PFSK-1 (cell line): ENCODE measurements at regions not wholly inside any gene's neighbourhood (a gene's known extent, or its start where the extent isn't known, plus 50 kb on each side); places are given as distances from the start of the nearest gene placed in this dataset.

ENCODE experiments used
- FOXP2 ChIP-seq: optimal IDR thresholded peaks from 2 replicates; pipeline ENCODE3; 2011; ENCODE audit warnings: borderline replicate concordance, control low read depth, inconsistent platforms; ENCODE audit not compliant: insufficient read depth; ENCODE audit errors: extremely low read length, extremely low read depth
- POLR2AphosphoS5 ChIP-seq: IDR thresholded peaks from 2 replicates; pipeline ENCODE4 v1.6.1; 2012; ENCODE audit warnings: low read depth, mild to moderate bottlenecking, control low read depth, low read length, moderate library complexity
- SIN3A ChIP-seq: IDR thresholded peaks from 2 replicates; pipeline ENCODE4 v1.6.1; 2012; ENCODE audit warnings: mild to moderate bottlenecking, low read length, moderate library complexity, borderline replicate concordance; ENCODE audit not compliant: insufficient read depth
- TAF1 ChIP-seq: IDR thresholded peaks from 2 replicates; pipeline ENCODE4 v1.6.1; 2012; ENCODE audit warnings: low read length, control low read depth, borderline replicate concordance; ENCODE audit not compliant: insufficient read depth
- TF ChIP-seq, protein P1 (sequence below), 2 experiments: IDR thresholded peaks; 2 replicates each; pipeline versions ENCODE4 v1.6.1 to v1.8.0; 2011 to 2012; ENCODE audit warnings: low read depth in 2 of 2, low read length in 2 of 2, control low read depth in 1 of 2, inconsistent platforms in 1 of 2, mild to moderate bottlenecking in 1 of 2, moderate library complexity in 1 of 2; ENCODE audit not compliant: insufficient read depth in 1 of 2

DNA sequence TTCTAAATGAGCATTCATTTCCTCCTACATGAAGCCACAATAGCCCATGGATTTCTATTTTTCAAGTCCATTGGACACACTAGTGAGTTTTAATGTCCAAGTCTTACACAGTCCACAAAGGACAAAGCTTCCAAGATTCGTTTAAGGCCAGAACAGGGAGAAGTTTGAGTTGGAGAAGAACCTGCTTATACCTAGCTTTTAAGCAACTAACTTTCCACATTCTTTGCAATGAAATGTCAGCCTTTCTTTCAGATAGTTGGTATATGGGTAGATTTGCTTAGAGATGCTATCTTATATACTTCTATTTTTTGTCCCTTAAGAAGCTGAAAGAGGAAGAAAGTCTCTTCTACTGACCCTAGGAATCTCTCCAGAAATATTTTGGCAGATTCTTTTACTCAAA is 66.1 kb upstream of the NPAS2 start:
- TF ChIP-seq FOXP2 (no peak), POLR2AphosphoS5 (no peak), SIN3A (no peak), TAF1 (no peak)
- TF ChIP-seq, protein P1, sequence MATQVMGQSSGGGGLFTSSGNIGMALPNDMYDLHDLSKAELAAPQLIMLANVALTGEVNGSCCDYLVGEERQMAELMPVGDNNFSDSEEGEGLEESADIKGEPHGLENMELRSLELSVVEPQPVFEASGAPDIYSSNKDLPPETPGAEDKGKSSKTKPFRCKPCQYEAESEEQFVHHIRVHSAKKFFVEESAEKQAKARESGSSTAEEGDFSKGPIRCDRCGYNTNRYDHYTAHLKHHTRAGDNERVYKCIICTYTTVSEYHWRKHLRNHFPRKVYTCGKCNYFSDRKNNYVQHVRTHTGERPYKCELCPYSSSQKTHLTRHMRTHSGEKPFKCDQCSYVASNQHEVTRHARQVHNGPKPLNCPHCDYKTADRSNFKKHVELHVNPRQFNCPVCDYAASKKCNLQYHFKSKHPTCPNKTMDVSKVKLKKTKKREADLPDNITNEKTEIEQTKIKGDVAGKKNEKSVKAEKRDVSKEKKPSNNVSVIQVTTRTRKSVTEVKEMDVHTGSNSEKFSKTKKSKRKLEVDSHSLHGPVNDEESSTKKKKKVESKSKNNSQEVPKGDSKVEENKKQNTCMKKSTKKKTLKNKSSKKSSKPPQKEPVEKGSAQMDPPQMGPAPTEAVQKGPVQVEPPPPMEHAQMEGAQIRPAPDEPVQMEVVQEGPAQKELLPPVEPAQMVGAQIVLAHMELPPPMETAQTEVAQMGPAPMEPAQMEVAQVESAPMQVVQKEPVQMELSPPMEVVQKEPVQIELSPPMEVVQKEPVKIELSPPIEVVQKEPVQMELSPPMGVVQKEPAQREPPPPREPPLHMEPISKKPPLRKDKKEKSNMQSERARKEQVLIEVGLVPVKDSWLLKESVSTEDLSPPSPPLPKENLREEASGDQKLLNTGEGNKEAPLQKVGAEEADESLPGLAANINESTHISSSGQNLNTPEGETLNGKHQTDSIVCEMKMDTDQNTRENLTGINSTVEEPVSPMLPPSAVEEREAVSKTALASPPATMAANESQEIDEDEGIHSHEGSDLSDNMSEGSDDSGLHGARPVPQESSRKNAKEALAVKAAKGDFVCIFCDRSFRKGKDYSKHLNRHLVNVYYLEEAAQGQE (IDR thresholded peaks at IDR 0.05; ENCODE audit: insufficient read depth in 1 of 2, low read depth in 2 of 2, low read length in 2 of 2): no peak
